Fibroblast of pulmonary artery (primary cell): ENCODE measurements at regions not wholly inside any gene's neighbourhood (a gene's known extent, or its start where the extent isn't known, plus 50 kb on each side); places are given as distances from the start of the nearest gene placed in this dataset.

Experiments used
- DNase-seq: peaks from one replicate; pipeline ENCODE4 v3.0.0-alpha.2; 2010; ENCODE audit warnings: low read depth
- H3K4me3 ChIP-seq: replicated peaks from 2 replicates; pipeline ENCODE4 v1.5.1; 2011; ENCODE audit warnings: low read depth, mild to moderate bottlenecking, control low read depth, low read length, moderate library complexity
- CTCF ChIP-seq: IDR thresholded peaks from 2 replicates; pipeline ENCODE4 v1.5.1; 2011; ENCODE audit warnings: mild to moderate bottlenecking, control low read depth, low read length, inconsistent platforms; ENCODE audit errors: missing control alignments

DNA sequence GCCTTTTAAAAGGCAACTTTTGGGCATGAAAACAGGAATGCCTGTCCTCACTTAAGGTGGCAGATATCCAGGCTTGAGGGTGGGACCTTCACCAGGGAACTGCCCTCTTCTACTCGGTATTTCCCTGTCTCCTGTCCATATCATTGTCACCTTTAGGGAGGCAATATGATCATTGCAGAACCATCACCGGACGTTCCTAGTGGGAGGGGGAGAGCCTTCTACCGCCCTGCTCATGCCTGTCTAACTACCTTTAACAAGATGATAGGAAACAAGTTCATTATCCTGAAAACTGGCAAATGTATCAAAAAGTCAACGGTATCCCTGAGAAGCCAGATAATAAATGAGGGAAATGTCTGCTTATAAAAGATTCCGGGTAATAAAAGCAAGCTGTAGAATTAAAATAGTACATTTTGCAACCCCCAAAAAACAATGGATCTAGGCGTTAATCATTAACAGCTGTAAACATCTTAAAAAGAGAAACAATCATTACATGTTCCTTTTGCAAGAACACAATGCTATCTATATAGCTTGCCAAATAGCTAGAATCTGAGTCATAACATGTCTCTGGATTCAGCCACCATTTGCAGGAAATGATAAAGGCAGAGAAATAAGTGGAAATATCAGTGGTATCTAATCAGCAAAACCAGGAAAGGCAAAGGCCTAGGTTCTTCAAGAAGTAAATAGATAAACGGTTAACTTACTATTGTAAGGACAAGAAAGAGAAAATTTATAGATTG, 852.9 kb upstream of the ADGRL4 start:
- peak; percentile 87 for DNase-seq

GRCh38 chr1:79852004-79852403, 845.5 kb upstream of the ADGRL4 start:
- no peak for DNase-seq
- peak; percentile 7 for TF ChIP-seq CTCF
- no peak overlapping the region for H3K4me3 ChIP-seq

More for the DNA sequence above, 852.9 kb upstream of the ADGRL4 start:
- TF ChIP-seq CTCF = no peak
- H3K4me3 ChIP-seq = no peak overlapping the region

DNA sequence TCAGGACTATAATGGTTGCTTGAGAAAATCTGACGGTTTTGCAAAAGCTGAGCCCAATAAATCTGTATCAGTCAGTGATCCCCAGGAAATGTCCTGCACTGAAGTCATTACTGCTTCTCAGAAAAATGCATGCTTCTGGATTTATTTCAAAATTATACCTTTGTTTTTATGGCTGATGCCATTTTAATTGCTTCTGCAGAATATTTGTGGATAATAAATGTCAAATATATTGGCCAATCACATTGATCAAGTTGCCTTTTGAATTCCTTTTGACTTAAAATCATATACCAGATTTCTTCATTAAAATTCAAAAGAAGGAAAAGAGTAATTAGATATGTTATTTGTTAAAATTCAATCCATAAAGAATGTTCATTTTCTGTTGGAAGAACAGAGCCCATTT, 842.9 kb upstream of the ADGRL4 start:
- no peak for DNase-seq
- H3K4me3 ChIP-seq = no peak overlapping the region
- no peak for TF ChIP-seq CTCF

- TF ChIP-seq CTCF = no peak
- no peak overlapping the region for H3K4me3 ChIP-seq
- no peak for DNase-seq
These were observed 841.8 kb upstream of the ADGRL4 start for GRCh38 chr1:79848316-79848715.

DNA sequence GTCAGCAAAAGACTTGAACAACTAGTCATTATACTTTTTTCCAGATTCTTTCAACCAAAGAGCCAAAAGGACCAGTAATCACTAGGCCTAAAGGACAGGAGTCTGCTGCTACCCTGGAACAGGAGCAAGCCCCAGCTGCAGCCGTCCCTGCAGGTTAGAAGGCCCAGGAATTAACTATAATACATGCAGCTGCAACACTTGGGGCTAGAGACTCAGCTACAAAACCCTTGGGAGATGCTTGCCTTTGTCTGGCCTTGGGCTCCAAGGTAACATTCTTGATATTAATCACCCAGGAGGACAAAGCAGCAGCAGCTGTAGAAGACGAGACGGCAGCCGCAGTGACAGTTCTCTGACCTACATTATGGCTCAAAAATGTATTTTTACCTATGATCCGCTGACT, 841.2 kb upstream of the ADGRL4 start:
- H3K4me3 ChIP-seq = no peak overlapping the region
- TF ChIP-seq CTCF = no peak
- peak; percentile 17 for DNase-seq

DNA sequence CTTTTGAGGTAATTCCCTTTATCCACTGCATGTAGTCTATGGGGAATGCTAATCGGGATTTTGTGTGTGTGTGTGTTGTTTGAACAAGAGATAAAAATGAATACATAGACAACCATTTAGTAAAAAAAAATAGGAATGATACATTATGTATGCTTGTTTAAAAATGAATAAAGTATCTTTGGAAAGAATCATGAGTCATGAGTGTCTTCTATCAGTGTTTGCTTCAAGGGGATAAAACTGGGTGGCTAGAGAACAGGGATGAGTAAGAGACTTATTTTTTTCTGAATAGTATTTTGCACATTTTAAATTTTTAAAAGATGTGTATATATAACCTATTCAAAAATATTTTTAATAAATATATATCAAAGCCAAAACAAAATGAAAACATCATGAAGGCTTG, 839.4 kb upstream of the ADGRL4 start:
- no peak overlapping the region for H3K4me3 ChIP-seq
- no peak for TF ChIP-seq CTCF
- DNase-seq = peak; percentile 28

DNA sequence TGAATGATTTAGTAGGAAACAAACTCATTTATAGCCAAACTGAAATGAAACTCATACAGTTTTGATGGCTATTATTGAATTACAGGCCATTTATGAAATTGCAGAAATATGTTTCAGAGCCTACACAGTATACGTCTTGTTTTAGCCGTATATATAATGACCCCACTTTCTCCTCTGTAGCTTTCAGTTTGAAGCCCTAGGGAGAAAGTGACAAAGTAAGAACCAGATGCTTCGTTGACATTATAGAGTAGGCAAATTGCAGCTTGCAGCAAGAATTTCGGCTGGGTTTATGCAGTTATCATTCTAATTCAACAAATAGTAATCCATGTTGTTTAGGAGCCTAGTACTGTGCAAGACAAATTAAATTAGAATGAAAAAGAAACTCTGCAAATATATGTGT, 836.3 kb upstream of the ADGRL4 start:
- no peak for TF ChIP-seq CTCF
- DNase-seq = no peak
- H3K4me3 ChIP-seq = no peak overlapping the region
